ENCODE measurements at regions not wholly inside any gene's neighbourhood (a gene's known extent, or its start where the extent isn't known, plus 50 kb on each side); places are given as distances from the start of the nearest gene placed in this dataset.

- DNase-seq: no peak
- Histone ChIP-seq H3F3A (ENCODE audit: insufficient read depth, low read length) (no peaks in the 10 kb centered on the region), H3K9ac (ENCODE audit: low read length) (no peak overlapping the region), H3K27me3 (replicated peaks; ENCODE audit: insufficient read depth, low read length) (0 out of 2 replicates have a peak, but pooled peaks cover 6% of the 10 kb centered on the region), H3K4me3 (ENCODE audit: low read length) (no peak overlapping the region), H3K27ac (ENCODE audit: low read length) (no peak overlapping the region), H3K79me2 (ENCODE audit: low read length) (no peaks in the 10 kb centered on the region), H2AFZ (ENCODE audit: low read length) (no peak overlapping the region), H4K20me1 (ENCODE audit: insufficient read depth, low read length) (no peaks in the 10 kb centered on the region), H3K4me2 (ENCODE audit: low read depth, low read length) (no peak overlapping the region), H3K4me1 (ENCODE audit: low read length) (peaks cover 5% of the 10 kb centered on the region), H3K9me2 (replicated peaks; ENCODE audit: insufficient read depth, low read length) (no peaks in the 10 kb centered on the region), H3K9me3 (replicated peaks; ENCODE audit: insufficient read depth, low read length) (no peaks in the 10 kb centered on the region), H3K36me3 (replicated peaks; ENCODE audit: insufficient read depth, low read length) (no peaks in the 10 kb centered on the region)
- TF ChIP-seq CTCF (IDR thresholded peaks at IDR 0.05; ENCODE audit: low read length): no peak
- TF ChIP-seq EZH2 (optimal IDR thresholded peaks at IDR 0.05; ENCODE audit: low read depth, low read length): no peak
- no peak for TF ChIP-seq EZH2phosphoT487 (IDR thresholded peaks at IDR 0.05; ENCODE audit: low read length)
Measured at GRCh38 chr17:17411692-17412091, 65.1 kb upstream of the MED9 start.

- H3K9me2 ChIP-seq (replicated peaks; ENCODE audit: insufficient read depth, low read length): no peaks in the 10 kb centered on the region
- DNase-seq: no peak
- no peak overlapping the region for H3K4me2 ChIP-seq (ENCODE audit: low read depth, low read length)
- H3K36me3 ChIP-seq (replicated peaks; ENCODE audit: insufficient read depth, low read length): no peaks in the 10 kb centered on the region
- TF ChIP-seq CTCF (IDR thresholded peaks at IDR 0.05; ENCODE audit: low read length) (no peak), EZH2phosphoT487 (IDR thresholded peaks at IDR 0.05; ENCODE audit: low read length) (no peak), EZH2 (optimal IDR thresholded peaks at IDR 0.05; ENCODE audit: low read depth, low read length) (no peak)
- H2AFZ ChIP-seq (ENCODE audit: low read length): no peak overlapping the region
- H4K20me1 ChIP-seq (ENCODE audit: insufficient read depth, low read length): no peaks in the 10 kb centered on the region
- no peaks in the 10 kb centered on the region for H3K79me2 ChIP-seq (ENCODE audit: low read length)
- H3K4me3 ChIP-seq (ENCODE audit: low read length): no peak overlapping the region
- no peaks in the 10 kb centered on the region for H3K9me3 ChIP-seq (replicated peaks; ENCODE audit: insufficient read depth, low read length)
- no peak overlapping the region for H3K9ac ChIP-seq (ENCODE audit: low read length)
- no peak overlapping the region for H3K27ac ChIP-seq (ENCODE audit: low read length)
- H3K27me3 ChIP-seq (replicated peaks; ENCODE audit: insufficient read depth, low read length): 0 out of 2 replicates have a peak, but pooled peaks cover 6% of the 10 kb centered on the region
- H3F3A ChIP-seq (ENCODE audit: insufficient read depth, low read length): no peaks in the 10 kb centered on the region
- H3K4me1 ChIP-seq (ENCODE audit: low read length): peaks cover 5% of the 10 kb centered on the region
Measured at GRCh38 chr17:17412326-17412725, 64.5 kb upstream of the MED9 start.

GRCh38 chr17:17413215-17413792, 63.5 kb upstream of the MED9 start:
- Histone ChIP-seq H4K20me1 (ENCODE audit: insufficient read depth, low read length) (no peaks in the 10 kb centered on the region), H3K79me2 (ENCODE audit: low read length) (no peaks in the 10 kb centered on the region), H3K9me2 (replicated peaks; ENCODE audit: insufficient read depth, low read length) (no peaks in the 10 kb centered on the region), H3K36me3 (replicated peaks; ENCODE audit: insufficient read depth, low read length) (no peaks in the 10 kb centered on the region), H3K4me1 (ENCODE audit: low read length) (peaks cover 5% of the 10 kb centered on the region), H3F3A (ENCODE audit: insufficient read depth, low read length) (no peaks in the 10 kb centered on the region), H2AFZ (ENCODE audit: low read length) (peak overlapping the region; percentile 52; the same call in 1 of the 2 replicates), H3K4me2 (ENCODE audit: low read depth, low read length) (no peak overlapping the region), H3K27ac (ENCODE audit: low read length) (no peak overlapping the region), H3K9me3 (replicated peaks; ENCODE audit: insufficient read depth, low read length) (no peaks in the 10 kb centered on the region), H3K27me3 (replicated peaks; ENCODE audit: insufficient read depth, low read length) (0 out of 2 replicates have a peak, but pooled peaks cover 6% of the 10 kb centered on the region), H3K9ac (ENCODE audit: low read length) (no peak overlapping the region), H3K4me3 (ENCODE audit: low read length) (no peak overlapping the region)
- TF ChIP-seq CTCF (IDR thresholded peaks at IDR 0.05; ENCODE audit: low read length) (no peak), EZH2 (optimal IDR thresholded peaks at IDR 0.05; ENCODE audit: low read depth, low read length) (no peak), EZH2phosphoT487 (IDR thresholded peaks at IDR 0.05; ENCODE audit: low read length) (no peak)
- DNase-seq: no peak

Measured in MM.1S (cell line).